ENCODE measurements at regions not wholly inside any gene's neighbourhood (a gene's known extent, or its start where the extent isn't known, plus 50 kb on each side); places are given as distances from the start of the nearest gene placed in this dataset.

DNA sequence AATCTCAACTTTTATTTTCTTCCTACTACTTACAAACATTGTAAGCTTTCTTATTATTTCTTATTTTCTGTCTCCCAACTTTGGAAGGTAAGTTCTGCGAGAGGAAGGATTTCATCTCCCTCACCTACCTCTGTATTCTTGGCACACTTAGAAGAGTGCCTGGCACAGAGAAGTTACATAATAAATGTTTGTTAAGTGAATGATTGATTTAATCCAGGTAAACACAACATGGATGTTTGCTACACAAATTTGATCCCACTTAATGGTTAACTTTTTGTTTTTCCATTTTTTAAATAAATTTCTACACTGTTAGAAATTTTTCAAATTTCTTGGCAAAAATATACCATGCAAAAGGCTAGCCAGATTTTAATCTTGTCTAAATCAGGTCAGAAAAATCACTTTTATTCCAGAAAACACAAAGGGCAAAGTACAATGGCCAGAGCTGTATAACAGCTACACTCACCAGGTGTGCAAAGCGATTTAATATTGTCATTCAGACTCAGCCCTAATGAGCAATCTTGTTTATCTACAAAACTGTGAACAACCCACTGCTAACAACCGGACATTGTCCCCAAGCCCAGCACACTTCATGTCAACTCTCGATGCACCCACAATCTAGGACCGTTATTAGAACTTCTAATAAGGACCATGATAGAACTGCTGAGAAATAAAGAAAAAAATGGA, 222.1 kb upstream of the EEA1 start:
- Histone ChIP-seq H3K27ac (ENCODE audit: low read depth, low read length) (no peak overlapping the region), H3K36me3 (ENCODE audit: insufficient read depth, low read length) (no peaks in the 10 kb centered on the region), H3K9me3 (ENCODE audit: low read length) (no peaks in the 10 kb centered on the region), H3K4me1 (ENCODE audit: insufficient read depth, low read length) (no peaks in the 10 kb centered on the region), H3K4me3 (ENCODE audit: low read length) (no peak overlapping the region), H3K27me3 (ENCODE audit: insufficient read depth, low read length, poor library complexity, severe bottlenecking) (no peaks in the 10 kb centered on the region)
- Mint-ChIP-seq H3K27ac (no peak overlapping the region), H3K27me3 (peaks cover 9 to 17% of the 10 kb centered on the region in 2 donors), H3K4me3 (no peak overlapping the region), H3K9me3 (peaks cover 0 to 2% (median 0%) of the 10 kb centered on the region in 5 donors), H3K4me1 (no peaks in the 10 kb centered on the region), H3K36me3 (no peaks in the 10 kb centered on the region)
- no peak for DNase-seq
- ChIA-PET POLR2A (no interaction called here), CTCF (no interaction called here)

DNA sequence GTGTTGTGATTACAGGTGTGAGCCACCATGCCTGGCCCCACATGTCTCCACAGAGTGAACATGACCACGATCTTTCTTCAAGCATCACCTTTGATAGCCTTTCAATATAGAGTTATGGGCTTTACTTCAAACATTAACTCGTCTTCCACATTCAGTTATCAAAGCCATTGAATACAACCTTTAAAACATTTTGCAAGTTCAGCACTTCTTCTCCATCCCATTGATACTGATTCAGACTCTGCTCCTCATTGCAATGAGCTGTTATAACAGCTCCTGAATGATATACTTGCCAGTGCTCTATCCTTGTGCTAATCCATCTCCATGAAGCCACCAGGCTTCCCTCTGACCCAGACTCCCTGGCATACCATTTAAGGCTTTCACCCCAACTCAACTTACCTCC, 223.5 kb upstream of the EEA1 start:
- ChIA-PET POLR2A (no interaction called here), CTCF (interaction anchor here (0.6 to 0.7 kb wide), 2 partner anchors 17 to 253 kb away, joined by 3 read pairs; no protein-coding TSS in a partner anchor)
- no peaks in the 10 kb centered on the region for H3K27me3 ChIP-seq (ENCODE audit: insufficient read depth, low read length, poor library complexity, severe bottlenecking)
- no peak overlapping the region for H3K27ac ChIP-seq (ENCODE audit: low read depth, low read length)
- Mint-ChIP-seq H3K4me3 (no peak overlapping the region), H3K9me3 (peaks cover 0 to 8% (median 0%) of the 10 kb centered on the region in 5 donors), H3K27ac (no peak overlapping the region), H3K4me1 (no peaks in the 10 kb centered on the region), H3K27me3 (peaks cover 9 to 17% of the 10 kb centered on the region in 2 donors), H3K36me3 (no peaks in the 10 kb centered on the region)
- no peak for DNase-seq
- H3K4me3 ChIP-seq (ENCODE audit: low read length): no peak overlapping the region
- H3K4me1 ChIP-seq (ENCODE audit: insufficient read depth, low read length): no peaks in the 10 kb centered on the region
- H3K9me3 ChIP-seq (ENCODE audit: low read length): no peaks in the 10 kb centered on the region
- no peaks in the 10 kb centered on the region for H3K36me3 ChIP-seq (ENCODE audit: insufficient read depth, low read length)

- Mint-ChIP-seq H3K9me3 (peaks cover 0 to 12% (median 5%) of the 10 kb centered on the region in 5 donors), H3K27ac (no peak overlapping the region), H3K36me3 (no peaks in the 10 kb centered on the region), H3K4me1 (no peaks in the 10 kb centered on the region), H3K4me3 (no peak overlapping the region), H3K27me3 (peaks cover 7 to 17% of the 10 kb centered on the region in 2 donors)
- Histone ChIP-seq H3K9me3 (ENCODE audit: low read length) (no peaks in the 10 kb centered on the region), H3K27me3 (ENCODE audit: insufficient read depth, low read length, poor library complexity, severe bottlenecking) (no peaks in the 10 kb centered on the region), H3K36me3 (ENCODE audit: insufficient read depth, low read length) (no peaks in the 10 kb centered on the region), H3K4me1 (ENCODE audit: insufficient read depth, low read length) (no peaks in the 10 kb centered on the region), H3K27ac (ENCODE audit: low read depth, low read length) (no peak overlapping the region), H3K4me3 (ENCODE audit: low read length) (no peak overlapping the region)
- ChIA-PET CTCF (interaction anchor here (0.7 kb wide), 1 partner anchor 252 kb away, joined by 3 read pairs; no protein-coding TSS in a partner anchor), POLR2A (no interaction called here)
- no peak for DNase-seq
Observed at GRCh38 chr12:93153321-93153720, 224.2 kb upstream of the EEA1 start.

DNA sequence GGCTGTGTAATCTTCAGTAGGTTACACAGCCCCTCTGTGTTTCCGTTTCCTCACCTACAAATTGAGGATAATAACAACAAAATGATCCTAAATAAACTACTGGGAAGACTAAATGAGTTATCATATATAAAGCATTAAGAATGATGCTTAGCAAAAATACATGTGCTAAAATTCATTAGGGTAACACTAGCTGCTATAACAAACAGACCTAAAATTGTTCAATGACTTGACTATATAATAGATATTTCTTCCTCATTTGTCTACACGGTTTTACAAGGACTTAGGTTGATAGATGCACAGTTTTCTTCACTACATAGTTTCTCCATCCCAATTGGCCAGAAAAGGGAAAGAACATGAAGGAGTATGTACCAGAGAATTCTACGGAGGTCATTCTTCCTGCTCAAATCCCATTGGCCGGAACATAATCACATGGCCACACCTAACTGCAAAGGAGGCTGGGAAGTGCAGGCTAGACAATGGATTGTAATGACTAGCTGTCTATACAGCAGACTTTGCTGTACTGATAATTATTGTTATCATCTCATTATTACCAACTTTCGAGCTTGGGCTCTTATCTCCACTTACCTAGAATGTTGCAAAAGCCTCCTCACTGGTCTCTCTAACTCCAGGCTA, 223.5 kb upstream of the NUDT4 start:
- Histone ChIP-seq H3K4me1 (ENCODE audit: insufficient read depth, low read length) (no peaks in the 10 kb centered on the region), H3K9me3 (ENCODE audit: low read length) (no peaks in the 10 kb centered on the region), H3K4me3 (ENCODE audit: low read length) (no peak overlapping the region), H3K36me3 (ENCODE audit: insufficient read depth, low read length) (no peaks in the 10 kb centered on the region), H3K27me3 (ENCODE audit: insufficient read depth, low read length, poor library complexity, severe bottlenecking) (no peaks in the 10 kb centered on the region), H3K27ac (ENCODE audit: low read depth, low read length) (no peak overlapping the region)
- no peak for DNase-seq
- ChIA-PET CTCF (no interaction called here), POLR2A (no interaction called here)
- Mint-ChIP-seq H3K4me3 (no peak overlapping the region), H3K9me3 (peaks cover 3 to 14% (median 5%) of the 10 kb centered on the region in 5 donors), H3K27me3 (peaks cover 7 to 17% of the 10 kb centered on the region in 2 donors), H3K36me3 (no peaks in the 10 kb centered on the region), H3K4me1 (no peaks in the 10 kb centered on the region), H3K27ac (no peak overlapping the region)

- no peaks in the 10 kb centered on the region for H3K36me3 Mint-ChIP-seq
- no peak overlapping the region for H3K27ac Mint-ChIP-seq
- no peak overlapping the region for H3K4me3 Mint-ChIP-seq
- H3K9me3 Mint-ChIP-seq: peaks cover 3 to 14% (median 5%) of the 10 kb centered on the region in 5 donors
- POLR2A ChIA-PET: no interaction called here
- CTCF ChIA-PET: no interaction called here
- H3K9me3 ChIP-seq (ENCODE audit: low read length): no peaks in the 10 kb centered on the region
- H3K27ac ChIP-seq (ENCODE audit: low read depth, low read length): no peak overlapping the region
- no peak for DNase-seq
- H3K4me3 ChIP-seq (ENCODE audit: low read length): no peak overlapping the region
- no peaks in the 10 kb centered on the region for H3K4me1 ChIP-seq (ENCODE audit: insufficient read depth, low read length)
- H3K4me1 Mint-ChIP-seq: no peaks in the 10 kb centered on the region
- H3K27me3 Mint-ChIP-seq: peaks cover 7 to 17% of the 10 kb centered on the region in 2 donors
- H3K27me3 ChIP-seq (ENCODE audit: insufficient read depth, low read length, poor library complexity, severe bottlenecking): no peaks in the 10 kb centered on the region
- no peaks in the 10 kb centered on the region for H3K36me3 ChIP-seq (ENCODE audit: insufficient read depth, low read length)
Observed at GRCh38 chr12:93154753-93155480, 222.8 kb upstream of the NUDT4 start.

GRCh38 chr12:93156086-93156716, 221.5 kb upstream of the NUDT4 start:
- Histone ChIP-seq H3K27me3 (ENCODE audit: insufficient read depth, low read length, poor library complexity, severe bottlenecking) (no peaks in the 10 kb centered on the region), H3K36me3 (ENCODE audit: insufficient read depth, low read length) (no peaks in the 10 kb centered on the region), H3K9me3 (ENCODE audit: low read length) (no peaks in the 10 kb centered on the region), H3K4me1 (ENCODE audit: insufficient read depth, low read length) (no peaks in the 10 kb centered on the region), H3K27ac (ENCODE audit: low read depth, low read length) (no peak overlapping the region), H3K4me3 (ENCODE audit: low read length) (no peak overlapping the region)
- Mint-ChIP-seq H3K27ac (no peak overlapping the region), H3K36me3 (no peaks in the 10 kb centered on the region), H3K27me3 (peaks cover 7 to 17% of the 10 kb centered on the region in 2 donors), H3K9me3 (peaks cover 3 to 14% (median 5%) of the 10 kb centered on the region in 5 donors), H3K4me3 (no peak overlapping the region), H3K4me1 (no peaks in the 10 kb centered on the region)
- ChIA-PET CTCF (no interaction called here), POLR2A (no interaction called here)
- no peak for DNase-seq

GRCh38 chr12:93157279-93157678, 220.4 kb upstream of the NUDT4 start:
- Histone ChIP-seq H3K9me3 (ENCODE audit: low read length) (no peaks in the 10 kb centered on the region), H3K27ac (ENCODE audit: low read depth, low read length) (no peak overlapping the region), H3K27me3 (ENCODE audit: insufficient read depth, low read length, poor library complexity, severe bottlenecking) (no peaks in the 10 kb centered on the region), H3K36me3 (ENCODE audit: insufficient read depth, low read length) (no peaks in the 10 kb centered on the region), H3K4me1 (ENCODE audit: insufficient read depth, low read length) (no peaks in the 10 kb centered on the region), H3K4me3 (ENCODE audit: low read length) (no peak overlapping the region)
- POLR2A ChIA-PET: no interaction called here
- DNase-seq: no peak
- peaks cover 3 to 14% (median 5%) of the 10 kb centered on the region in 5 donors for H3K9me3 Mint-ChIP-seq
- no peaks in the 10 kb centered on the region for H3K4me1 Mint-ChIP-seq
- peaks cover 7 to 17% of the 10 kb centered on the region in 2 donors for H3K27me3 Mint-ChIP-seq
- CTCF ChIA-PET: no interaction called here
- H3K27ac Mint-ChIP-seq: no peak overlapping the region
- no peak overlapping the region for H3K4me3 Mint-ChIP-seq
- no peaks in the 10 kb centered on the region for H3K36me3 Mint-ChIP-seq
